Heart right ventricle (tissue), 16 donors: ENCODE measurements at regions not wholly inside any gene's neighbourhood (a gene's known extent, or its start where the extent isn't known, plus 50 kb on each side); places are given as distances from the start of the nearest gene placed in this dataset.

Source experiments
- ATAC-seq, 8 donors: fragments of 200-7000 bp; cut with Tn5 transposase; one replicate each; pipeline ENCODE4 v1.9.1; 2020; ENCODE audit warnings: mild to moderate bottlenecking in 8 of 8, moderate library complexity in 8 of 8, moderate number of reproducible peaks in 1 of 8
- DNase-seq, 2 donors: peaks; one replicate each; pipeline ENCODE4 v3.0.0-alpha.2; 2020
- H3K27ac ChIP-seq, 10 donors: fragments of 200-600 bp; sonication (generic) in 2 of 10; one replicate each; pipeline versions ENCODE4 v1.5.0 to v1.8.0; 2020 to 2022; ENCODE audit warnings: mild to moderate bottlenecking in 3 of 10
- H3K27me3 ChIP-seq, 7 donors: fragments of 200-600 bp; one replicate each; pipeline ENCODE4 v1.8.0; 2021 to 2022; ENCODE audit warnings: mild to moderate bottlenecking in 2 of 7
- H3K36me3 ChIP-seq, 9 donors: fragments of 200-600 bp; sonication (generic) in 1 of 9; one replicate each; pipeline versions ENCODE4 v1.5.0 to v1.8.0; 2020 to 2022; ENCODE audit warnings: mild to moderate bottlenecking in 2 of 9
- H3K4me1 ChIP-seq, 9 donors: fragments of 200-600 bp; sonication (generic) in 1 of 9; one replicate each; pipeline versions ENCODE4 v1.5.0 to v1.8.0; 2020 to 2022; ENCODE audit warnings: mild to moderate bottlenecking in 4 of 9
- H3K4me3 ChIP-seq, 10 donors: fragments of 200-600 bp; sonication (generic) in 2 of 10; one replicate each; pipeline versions ENCODE4 v1.5.0 to v1.8.0; 2020 to 2022; ENCODE audit warnings: mild to moderate bottlenecking in 7 of 10, moderate library complexity in 2 of 10
- H3K9me3 ChIP-seq, 11 donors: fragments of 200-600 bp in 10 of 11; sonication (generic) in 2 of 11; one replicate each; pipeline versions ENCODE4 v1.5.0 to v1.8.0; 2013 to 2022; ENCODE audit warnings: mild to moderate bottlenecking in 2 of 11, control low read depth in 1 of 11, moderate library complexity in 1 of 11
- WGBS, 2 donors: extraction: QIAGEN DNeasy Blood & Tissue Kit; methylation state at CpG; one replicate each; pipeline ENCODE4 v1.1.7; 2013; ENCODE audit warnings: inconsistent platforms in 1 of 2; 5-methylcytosine and 5-hydroxymethylcytosine counted together
- intact Hi-C, 10 donors: fragments of 100-400 bp; cut with DNase I; formaldehyde crosslinking; loops; one replicate each; pipeline versions ENCODE4 v1.11.1 to v1.14.2; 2022
- TF ChIP-seq, protein P1 (sequence below), 9 donors: fragments of 200-600 bp; sonication (generic) in 2 of 9; IDR thresholded peaks; one replicate each; pipeline versions ENCODE4 v1.5.0 to v1.8.0; 2021 to 2022; ENCODE audit warnings: antibody characterized with exemption in 9 of 9, mild to moderate bottlenecking in 5 of 9, moderate library complexity in 1 of 9
- donor health status: Arrhythmogenic right ventricular cardiomyopathy.
- donor health status: ischemic (EF 13 %, LVEDD 7.1; RV severe dilation, severe dysfunction).
- donor health status: healthy with polysubstance abuse.
- donor health status: DM: no; HTN: yes; CAD: no.
- donor health status: DM: no; HTN: no; CAD: no.
- donor health status: ischemic (EF 25% LVEDD 6.9; RV normal size, moderate dysfunction).
- donor health status: ischemic (EF 25% LVEDD 5.7; RV mildly dilated, moderate dysfunction).
- donor health status: healthy.
- donor health status: DM: yes; HTN: yes; CAD: no.
- donor health status: Ischemic cardiomyopathy.
- donor health status: ischemic (EF 35%, LVEDD 5.7; RV mildly dilated, moderate dysfunction).
- donor health status: nonischemic (EF 11% LVEDD 7.7; RV severe dilation, severe dysfunction).
- donor health status: DM: yes; HTN: yes; CAD: no.
- donor health status: PGD.
- donor health status: ischemic (EF 29% LVEDD 5.4; RV normal size, mild dysfunction).
- donor health status: nonischemic (EF 23%, LVEDD 6.1; RV moderate dilation, normal function).

DNA sequence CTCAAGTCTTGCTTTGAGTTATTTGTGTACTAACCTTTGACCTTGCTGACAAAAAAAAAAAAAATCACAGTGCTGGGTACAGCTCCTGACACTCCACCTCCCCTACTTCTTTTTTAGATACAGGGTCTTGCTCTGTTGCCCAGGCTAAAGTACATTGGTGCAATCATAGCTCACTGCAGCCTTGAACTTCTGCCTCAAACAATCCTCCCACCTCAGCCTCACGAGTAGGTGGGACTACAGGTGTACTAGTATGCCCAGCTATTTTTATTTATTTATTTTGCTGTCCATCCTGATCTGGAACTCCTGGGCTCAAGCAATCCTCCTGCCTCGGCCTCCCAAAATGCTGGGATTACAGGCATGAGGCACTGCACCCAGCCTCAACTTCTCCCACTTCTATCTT is 57.2 kb upstream of the KCNMB1 start:
- TF ChIP-seq, protein P1, sequence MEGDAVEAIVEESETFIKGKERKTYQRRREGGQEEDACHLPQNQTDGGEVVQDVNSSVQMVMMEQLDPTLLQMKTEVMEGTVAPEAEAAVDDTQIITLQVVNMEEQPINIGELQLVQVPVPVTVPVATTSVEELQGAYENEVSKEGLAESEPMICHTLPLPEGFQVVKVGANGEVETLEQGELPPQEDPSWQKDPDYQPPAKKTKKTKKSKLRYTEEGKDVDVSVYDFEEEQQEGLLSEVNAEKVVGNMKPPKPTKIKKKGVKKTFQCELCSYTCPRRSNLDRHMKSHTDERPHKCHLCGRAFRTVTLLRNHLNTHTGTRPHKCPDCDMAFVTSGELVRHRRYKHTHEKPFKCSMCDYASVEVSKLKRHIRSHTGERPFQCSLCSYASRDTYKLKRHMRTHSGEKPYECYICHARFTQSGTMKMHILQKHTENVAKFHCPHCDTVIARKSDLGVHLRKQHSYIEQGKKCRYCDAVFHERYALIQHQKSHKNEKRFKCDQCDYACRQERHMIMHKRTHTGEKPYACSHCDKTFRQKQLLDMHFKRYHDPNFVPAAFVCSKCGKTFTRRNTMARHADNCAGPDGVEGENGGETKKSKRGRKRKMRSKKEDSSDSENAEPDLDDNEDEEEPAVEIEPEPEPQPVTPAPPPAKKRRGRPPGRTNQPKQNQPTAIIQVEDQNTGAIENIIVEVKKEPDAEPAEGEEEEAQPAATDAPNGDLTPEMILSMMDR (IDR thresholded peaks at IDR 0.05), result no peak
- 89 to 93% methylated on average over 2 of the region's 2 CpGs for WGBS, 2 donors
- peaks cover 0 to 15% (median 0%) of the 10 kb centered on the region in 11 donors for H3K9me3 ChIP-seq
- DNase-seq, result no peak
- H3K4me1 ChIP-seq, result no peaks in the 10 kb centered on the region
- no peak for ATAC-seq
- intact Hi-C loops, result no loop called here
- H3K27ac ChIP-seq, result no peak overlapping the region
- no peaks in the 10 kb centered on the region for H3K27me3 ChIP-seq
- no peak overlapping the region for H3K4me3 ChIP-seq
- no peaks in the 10 kb centered on the region for H3K36me3 ChIP-seq

DNA sequence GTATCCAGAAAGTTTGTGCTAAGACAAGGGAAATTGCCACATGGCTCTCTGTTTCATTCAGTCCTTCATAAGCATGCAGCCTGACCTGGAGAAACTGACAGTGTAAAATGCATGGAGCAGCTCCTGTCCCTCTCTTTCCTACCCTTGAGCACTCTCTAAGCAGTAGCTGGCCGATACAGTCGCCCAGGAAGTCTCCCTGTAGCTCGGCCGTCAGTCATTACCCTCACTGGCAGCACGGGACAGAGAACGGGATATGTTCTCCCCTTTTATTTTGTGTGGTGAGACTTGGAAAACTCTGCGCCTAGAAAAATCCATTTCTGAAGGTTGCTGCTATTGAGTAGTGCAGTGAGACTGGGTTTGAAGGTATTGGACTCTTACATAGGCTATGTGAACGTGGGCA is 56.8 kb upstream of the KCNMB1 start:
- ATAC-seq (no peak), DNase-seq (no peak)
- TF ChIP-seq, protein P1 (IDR thresholded peaks at IDR 0.05), result no peak
- no peak overlapping the region for H3K27ac ChIP-seq
- peaks cover 0 to 15% (median 0%) of the 10 kb centered on the region in 11 donors for H3K9me3 ChIP-seq
- no peaks in the 10 kb centered on the region for H3K4me1 ChIP-seq
- H3K4me3 ChIP-seq, result no peak overlapping the region
- no peaks in the 10 kb centered on the region for H3K27me3 ChIP-seq
- no peaks in the 10 kb centered on the region for H3K36me3 ChIP-seq
- intact Hi-C loops, result no loop called here
- WGBS, 2 donors, result 91 to 92% methylated on average over 8 of the region's 8 CpGs

DNA sequence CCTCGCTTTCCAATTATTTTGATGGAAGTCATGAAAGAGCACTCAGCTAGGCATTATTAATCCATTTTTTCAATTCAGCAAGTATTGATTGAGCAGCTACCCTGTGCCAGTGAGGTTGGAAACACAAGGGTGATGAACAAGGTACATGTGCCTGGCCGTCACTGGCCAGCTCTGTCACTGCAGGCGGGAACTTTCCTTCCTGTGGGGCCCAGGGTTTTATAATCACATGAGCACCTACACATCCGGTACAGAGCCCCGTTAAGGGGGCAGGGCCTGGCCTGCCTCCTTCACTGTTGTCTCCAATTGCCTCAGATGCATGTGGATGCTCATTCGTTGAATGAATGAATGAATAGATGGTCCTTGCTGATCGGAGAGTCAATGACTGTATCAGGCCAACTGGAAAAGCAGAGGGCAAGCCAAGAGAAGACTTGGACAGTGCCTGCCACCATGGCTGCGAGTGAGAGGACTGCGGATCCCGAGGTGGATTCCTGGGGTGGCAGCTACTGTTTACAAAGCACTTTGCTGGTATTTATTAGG is 55.9 kb upstream of the KCNMB1 start:
- intact Hi-C loops, result loop anchor here in 1 of 10 donors (5.0 kb wide), 1 partner anchor 167 kb away; no protein-coding TSS in a partner anchor
- no peak overlapping the region for H3K27ac ChIP-seq
- WGBS, 2 donors, result 80 to 81% methylated on average over 10 of the region's 10 CpGs
- peaks cover 0 to 15% (median 0%) of the 10 kb centered on the region in 11 donors for H3K9me3 ChIP-seq
- no peaks in the 10 kb centered on the region for H3K4me1 ChIP-seq
- no peaks in the 10 kb centered on the region for H3K27me3 ChIP-seq
- TF ChIP-seq, protein P1 (IDR thresholded peaks at IDR 0.05), result no peak
- DNase-seq, result no peak
- no peaks in the 10 kb centered on the region for H3K36me3 ChIP-seq
- ATAC-seq, result no peak
- no peak overlapping the region for H3K4me3 ChIP-seq

DNA sequence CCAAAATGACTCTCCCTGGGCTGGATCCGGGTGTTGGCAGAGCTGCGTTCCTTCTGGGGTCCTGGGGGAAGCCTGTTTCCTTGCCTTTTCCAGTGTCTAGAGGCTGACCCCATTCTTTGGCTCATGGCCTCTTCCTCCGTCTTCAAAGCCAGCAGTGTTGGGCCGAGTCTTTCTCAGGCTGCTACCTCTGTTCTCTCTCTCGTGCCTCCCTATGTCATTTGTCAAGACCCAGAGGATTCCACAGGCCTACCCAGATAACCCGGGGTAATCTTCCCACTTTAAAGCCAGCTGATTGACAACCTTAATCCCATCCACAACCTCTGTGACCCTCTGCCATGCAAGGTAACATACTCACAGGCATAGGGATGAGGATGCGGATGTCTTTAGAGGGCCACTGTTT is 55.0 kb upstream of the KCNMB1 start:
- Histone ChIP-seq H3K36me3 (no peaks in the 10 kb centered on the region), H3K27ac (no peak overlapping the region), H3K4me3 (no peak overlapping the region), H3K27me3 (no peaks in the 10 kb centered on the region), H3K9me3 (peaks cover 0 to 15% (median 0%) of the 10 kb centered on the region in 11 donors), H3K4me1 (no peaks in the 10 kb centered on the region)
- 80 to 83% methylated on average over 7 of the region's 7 CpGs for WGBS, 2 donors
- DNase-seq, result no peak
- TF ChIP-seq, protein P1 (IDR thresholded peaks at IDR 0.05), result no peak
- no peak for ATAC-seq
- intact Hi-C loops, result loop anchor here in 1 of 10 donors (5.0 kb wide), 1 partner anchor 168 kb away; no protein-coding TSS in a partner anchor
